SW480 (cell line): ENCODE measurements at regions not wholly inside any gene's neighbourhood (a gene's known extent, or its start where the extent isn't known, plus 50 kb on each side); places are given as distances from the start of the nearest gene placed in this dataset.

Experiments used
- DNase-seq: peaks from one replicate; pipeline ENCODE4 v3.0.0-alpha.2; 2016; ENCODE audit warnings: low spot score

DNA sequence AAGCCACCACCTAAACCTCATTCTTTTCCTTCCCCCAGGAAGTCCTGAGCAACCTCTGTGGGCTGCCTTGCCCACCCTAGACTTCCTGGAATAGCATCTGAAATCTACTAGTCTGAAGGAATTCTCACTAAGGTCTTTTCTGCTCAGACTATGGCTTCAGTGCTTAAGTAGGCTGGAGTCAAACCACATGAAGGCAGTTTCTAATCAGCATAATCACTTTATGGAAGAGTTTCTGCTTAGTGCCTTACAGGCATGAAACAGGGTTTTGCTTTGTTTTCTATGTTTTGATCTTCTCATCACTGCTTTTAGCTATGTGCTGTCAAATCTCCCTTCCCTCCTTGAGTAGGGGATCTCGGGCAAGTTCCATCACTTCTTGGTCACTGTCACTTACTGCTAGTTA is 117.7 kb downstream of the WT1 start:
- no peak for DNase-seq

DNA sequence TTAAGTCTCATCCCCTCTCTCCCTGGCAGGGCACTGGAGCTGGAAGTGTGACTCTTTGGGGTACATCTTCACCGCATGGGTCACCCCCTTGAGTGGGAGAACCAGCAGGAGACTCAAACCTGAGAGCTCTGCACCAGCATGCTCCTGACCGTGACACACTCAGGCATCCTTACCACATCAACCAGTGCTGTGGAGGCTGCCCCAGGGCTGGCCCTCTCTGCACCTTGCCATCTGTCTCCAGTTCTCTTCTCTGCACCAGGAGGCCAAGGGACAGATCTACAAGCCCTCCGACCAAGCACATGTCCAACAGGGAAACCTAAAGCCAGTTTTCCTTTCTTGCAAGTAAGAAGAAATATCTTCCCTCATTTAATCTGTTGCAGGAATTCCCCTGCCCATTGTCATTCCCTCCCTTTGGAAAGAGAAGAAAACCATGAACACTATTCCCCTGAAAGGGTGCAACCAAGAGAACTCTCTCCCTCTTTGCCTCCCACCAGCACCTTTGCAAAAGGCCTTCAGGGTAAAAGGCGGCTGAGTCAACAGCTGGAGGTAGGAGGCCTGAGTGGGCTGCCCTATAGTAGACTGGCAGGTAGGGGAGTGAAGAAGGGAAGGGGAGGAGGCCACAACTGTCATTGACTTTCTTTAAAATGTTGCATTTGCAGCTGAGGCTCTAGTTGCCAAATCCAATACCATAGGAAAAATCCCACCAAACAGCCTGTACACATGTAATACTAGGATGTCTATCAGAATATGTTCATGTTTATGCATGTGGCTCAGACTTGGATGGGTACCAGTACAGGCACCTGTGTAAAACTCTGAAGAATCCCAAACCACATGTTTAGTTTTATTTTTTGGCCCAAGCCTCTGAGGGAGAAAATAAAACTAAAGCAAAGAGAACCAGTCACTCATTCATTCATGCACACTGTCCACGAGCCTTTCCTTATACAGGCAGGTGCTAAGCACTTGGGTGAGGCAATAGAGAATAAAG is 117.0 kb downstream of the WT1 start:
- no peak for DNase-seq

DNA sequence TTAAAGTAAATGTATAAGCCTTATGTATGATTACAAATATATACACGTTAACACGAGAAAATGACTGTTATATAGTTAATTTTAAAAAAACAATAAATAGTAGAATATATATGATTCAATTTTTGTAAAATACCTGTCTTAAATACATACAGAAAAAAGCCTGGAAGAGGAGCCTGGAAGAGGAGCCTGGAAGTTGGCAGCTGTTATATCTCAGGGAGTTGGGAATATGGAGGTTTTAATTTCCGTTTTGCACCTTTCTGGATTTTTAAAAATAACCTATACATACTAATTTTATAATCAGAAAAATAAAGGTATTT is 111.6 kb downstream of the WT1 start:
- no peak for DNase-seq

- DNase-seq = no peak
Observed at GRCh38 chr11:32325187-32325586, 110.2 kb downstream of the WT1 start.

GRCh38 chr11:32325725-32326124 is 109.6 kb downstream of the WT1 start:
- no peak for DNase-seq

DNA sequence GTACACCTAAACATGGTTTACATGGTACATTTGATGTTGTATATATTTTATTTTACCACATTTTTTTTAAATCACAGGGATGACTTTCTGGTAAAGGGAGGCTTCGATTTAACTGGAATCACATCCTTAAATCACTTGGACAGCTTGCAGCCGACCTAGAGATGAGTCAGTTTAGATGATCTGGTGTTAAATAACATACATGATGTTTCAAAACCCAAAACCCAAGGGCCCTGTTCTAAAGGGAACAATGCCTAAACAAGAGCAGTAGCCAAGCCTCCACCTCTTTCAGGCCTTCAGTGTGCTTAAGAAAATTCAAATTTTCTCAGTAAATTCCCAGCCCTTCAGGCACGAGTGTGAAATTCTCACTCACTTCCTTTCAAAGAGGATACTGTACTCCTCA is 108.8 kb downstream of the WT1 start:
- DNase-seq = no peak

- DNase-seq = no peak
Observed at GRCh38 chr11:32328392-32328791, 106.9 kb downstream of the WT1 start.

DNA sequence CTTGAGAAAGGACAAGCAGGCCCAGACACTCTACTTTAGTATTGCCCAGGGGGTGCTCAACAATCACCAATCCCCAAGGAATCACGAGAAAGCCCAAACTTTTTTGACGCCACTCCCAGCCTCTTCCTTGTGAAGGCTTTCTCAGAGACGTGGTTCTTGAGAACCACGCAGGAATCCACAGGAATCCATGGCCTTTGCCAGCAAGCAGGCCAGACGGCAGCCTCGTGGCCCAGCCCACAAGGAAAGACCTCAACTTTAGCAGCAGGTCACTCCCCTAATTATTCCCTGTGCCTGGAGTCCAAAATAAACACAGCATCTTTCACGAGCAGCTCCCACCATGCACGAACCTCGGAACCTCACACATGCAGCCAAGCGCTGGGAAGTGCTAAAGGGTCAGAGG is 104.2 kb downstream of the WT1 start:
- no peak for DNase-seq

DNA sequence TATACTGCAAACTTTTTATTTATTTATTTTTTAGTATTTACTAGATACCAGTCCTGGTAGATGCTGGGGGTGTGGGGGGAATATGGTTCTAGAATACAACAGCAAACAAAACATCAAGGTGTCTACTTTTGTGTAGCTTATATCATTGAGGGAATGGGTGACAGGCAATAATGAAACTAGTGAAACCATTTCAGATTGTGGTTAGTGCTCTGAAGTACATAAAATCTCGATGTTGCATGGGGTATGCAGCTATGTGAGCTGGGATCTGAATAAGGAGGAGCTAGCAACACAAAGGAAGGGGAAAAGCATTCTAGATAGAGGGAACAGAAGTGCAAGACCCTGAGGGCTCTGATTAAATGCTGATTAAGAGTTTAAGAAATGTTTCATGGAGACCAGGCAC is 103.5 kb downstream of the WT1 start:
- DNase-seq = no peak

DNA sequence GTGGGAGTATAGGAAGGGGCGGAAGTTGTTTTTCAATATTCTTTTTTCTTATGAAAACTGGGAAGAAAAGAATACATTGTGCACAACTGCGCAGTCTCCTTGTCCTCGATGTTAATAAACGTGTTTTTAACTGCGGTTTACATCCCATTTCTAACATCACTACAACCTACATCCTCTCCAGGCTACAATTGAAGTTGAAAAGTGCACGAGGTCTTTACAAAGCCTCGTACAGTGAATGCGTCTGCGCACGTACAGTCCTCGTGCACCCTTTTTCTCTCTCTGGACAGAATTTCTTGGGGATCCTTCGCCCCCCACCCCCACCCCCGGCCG is 102.4 kb downstream of the WT1 start:
- DNase-seq = no peak

- peak; percentile 16 for DNase-seq
Observed at GRCh38 chr11:32333320-32333991, 101.9 kb downstream of the WT1 start.

- DNase-seq = no peak
Observed at GRCh38 chr11:32334822-32335221, 100.5 kb downstream of the WT1 start.
